ENCODE measurements at regions not wholly inside any gene's neighbourhood (a gene's known extent, or its start where the extent isn't known, plus 50 kb on each side); places are given as distances from the start of the nearest gene placed in this dataset.

- TF ChIP-seq CTCF (IDR thresholded peaks at IDR 0.05; ENCODE audit: poor library complexity, severe bottlenecking) (no peak), EZH2 (IDR thresholded peaks at IDR 0.05; ENCODE audit: borderline replicate concordance, insufficient read depth, low read length, poor library complexity, severe bottlenecking) (no peak), MXI1 (conservative IDR thresholded peaks at IDR 0.05; ENCODE audit: poor library complexity, severe bottlenecking) (no peak), REST (IDR thresholded peaks at IDR 0.05; ENCODE audit: borderline replicate concordance) (no peak), EP300 (conservative IDR thresholded peaks at IDR 0.05; ENCODE audit: poor library complexity, severe bottlenecking) (no peak), TAF1 (IDR thresholded peaks at IDR 0.05; ENCODE audit: low read depth) (no peak), SMC3 (conservative IDR thresholded peaks at IDR 0.05; ENCODE audit: poor library complexity) (no peak), RAD21 (conservative IDR thresholded peaks at IDR 0.05) (no peak)
These were observed 171.7 kb downstream of the ACTR3 start for GRCh38 chr2:114061566-114062098.
